HepG2 (cell line): ENCODE measurements at regions not wholly inside any gene's neighbourhood (a gene's known extent, or its start where the extent isn't known, plus 50 kb on each side); places are given as distances from the start of the nearest gene placed in this dataset.

Source experiments
- ATAC-seq: fragments of 200-7000 bp; cut with Tn5 transposase; 3 replicates; pipeline ENCODE4 v1.9.1; 2020; ENCODE audit warnings: mild to moderate bottlenecking, moderate library complexity
- BruUV-seq: library from RNA; stranded (reverse); fragments of 400-500 nt; replicated peaks from 2 replicates; lab custom pipeline; 2021; lab: Mats Ljungman, UMichigan
- CTCF ChIA-PET: fragments of 300-600 bp; formaldehyde crosslinking; extraction: SDS; loops from one replicate; lab custom pipeline; 2021; ENCODE audit warnings: low total read pairs, inconsistent platforms, low intra/inter-chr PET ratio; lab: Yijun Ruan, JAX
- POLR2A ChIA-PET: fragments of 350-600 bp; sonication (Branson Sonifier 250); formaldehyde crosslinking; loops from one replicate; lab custom pipeline; 2020; ENCODE audit warnings: antibody characterized with exemption, inconsistent platforms; lab: Yijun Ruan, JAX
- DNase-seq: peaks from one replicate; pipeline ENCODE4 v3.0.0-alpha.2; 2015; ENCODE audit warnings: low spot score
- FAIRE-seq: peaks from 3 replicates; lab custom pipeline; 2011; peaks lifted over from hg19 to GRCh38; lab: Jason Lieb, UNC
- H2AFZ ChIP-seq: one replicate; pipeline ENCODE4 v1.6.1; 2011; ENCODE audit warnings: low read length, inconsistent platforms
- H3K27ac ChIP-seq: fragments of 300-600 bp; 3 replicates; pipeline ENCODE4 v1.8.0; 2011; ENCODE audit warnings: mixed run types, mild to moderate bottlenecking, mixed read lengths, low read length, inconsistent platforms; ENCODE audit not compliant: insufficient read depth; ENCODE audit errors: extremely low read length
- H3K27me3 ChIP-seq, 2 experiments: fragments of 200-600 bp in 1 of 2; 2 replicates in 1 of 2; 3 replicates in 1 of 2; pipeline versions ENCODE4 v1.6.0 to v1.8.0; 2011; ENCODE audit warnings: low read length in 2 of 2, mild to moderate bottlenecking in 2 of 2, moderate library complexity in 2 of 2, inconsistent platforms in 1 of 2; ENCODE audit not compliant: insufficient read depth in 2 of 2, control insufficient read depth in 1 of 2
- H3K36me3 ChIP-seq, 2 experiments: fragments of 200-600 bp in 1 of 2; replicated peaks in 1 of 2; 2 replicates in 1 of 2; 3 replicates in 1 of 2; pipeline versions ENCODE4 v1.5.1 to v1.8.0; 2011; ENCODE audit warnings: low read length in 2 of 2, inconsistent platforms in 1 of 2; ENCODE audit not compliant: insufficient read depth in 2 of 2, control insufficient read depth in 1 of 2
- H3K4me1 ChIP-seq: 2 replicates; pipeline ENCODE4 v1.5.1; 2012; ENCODE audit warnings: low read length, inconsistent platforms; ENCODE audit not compliant: insufficient read depth
- H3K4me2 ChIP-seq: 2 replicates; pipeline ENCODE4 v1.6.0; 2011; ENCODE audit warnings: low read depth, low read length, inconsistent platforms
- H3K4me3 ChIP-seq, 3 experiments: fragments of 200-600 bp in 1 of 3; sonication (generic), shearing (Covaris generic) in 1 of 3; replicated peaks in 1 of 3; 2 replicates each; pipeline ENCODE4 v1.5.1; 2011 to 2016; ENCODE audit warnings: low read length in 3 of 3, inconsistent platforms in 2 of 3, low read depth in 2 of 3, mild to moderate bottlenecking in 2 of 3, control low read depth in 1 of 3, mixed read lengths in 1 of 3; ENCODE audit not compliant: insufficient read depth in 1 of 3
- H3K79me2 ChIP-seq: one replicate; pipeline ENCODE4 v1.6.1; 2011; ENCODE audit warnings: low read length, inconsistent platforms; ENCODE audit not compliant: insufficient read depth
- H3K9ac ChIP-seq: 2 replicates; pipeline ENCODE4 v1.6.0; 2011; ENCODE audit warnings: mild to moderate bottlenecking, low read depth, low read length, inconsistent platforms; ENCODE audit not compliant: insufficient read depth
- H3K9me3 ChIP-seq: 2 replicates; pipeline ENCODE4 v1.5.1; 2012; ENCODE audit warnings: mild to moderate bottlenecking, low read length
- H4K20me1 ChIP-seq: 2 replicates; pipeline ENCODE4 v1.6.0; 2011; ENCODE audit warnings: inconsistent platforms, mild to moderate bottlenecking, low read length, moderate library complexity; ENCODE audit not compliant: insufficient read depth
- HOXA5 ChIP-seq: sonication (generic); formaldehyde crosslinking; IDR thresholded peaks from 2 replicates; pipeline ENCODE4 v1.4.0; 2020; ENCODE audit warnings: missing genetic modification reagents
- KLF12 ChIP-seq: sonication (generic); formaldehyde crosslinking; IDR thresholded peaks from 2 replicates; pipeline ENCODE4 v1.4.0; 2020; ENCODE audit warnings: missing genetic modification reagents, borderline replicate concordance
- PPARG ChIP-seq: conservative IDR thresholded peaks from 2 replicates; pipeline ENCODE4 v1.6.1; 2016; ENCODE audit warnings: missing biosample characterization, missing genetic modification reagents
- TARDBP ChIP-seq: sonication (generic); formaldehyde crosslinking; IDR thresholded peaks from 2 replicates; pipeline ENCODE4 v1.8.0; 2022; ENCODE audit warnings: mild to moderate bottlenecking, missing genetic modification reagents
- TEAD2 ChIP-seq: sonication (generic); formaldehyde crosslinking; IDR thresholded peaks from 2 replicates; pipeline ENCODE4 v1.9.0; 2021; ENCODE audit warnings: missing genetic modification reagents
- whole genome bisulfite sequencing: methylation state at CpG from one replicate; pipeline ENCODE4 v1.1.6; 2017; ENCODE audit warnings: low lambda C conversion rate; 5-methylcytosine and 5-hydroxymethylcytosine counted together
- in situ Hi-C: cut with HindIII; loops from 2 replicates; pipeline ENCODE4 v1.10.0; 2017; ENCODE audit warnings: low pct_unique_long_range_greater_than_20kb; ENCODE audit not compliant: extremely low pct_ligation_motif_present
- intact Hi-C: fragments of 100-400 bp; cut with micrococcal nuclease; formaldehyde crosslinking; loops from one replicate; pipeline ENCODE4 v1.10.0; 2022; ENCODE audit not compliant: unreplicated experiment
- TF ChIP-seq, protein P1 (sequence below): sonication (generic); formaldehyde crosslinking; IDR thresholded peaks from 2 replicates; pipeline ENCODE4 v1.4.0; 2020; ENCODE audit warnings: missing genetic modification reagents, borderline replicate concordance
- TF ChIP-seq, protein P2 (sequence below): sonication (generic); formaldehyde crosslinking; IDR thresholded peaks from 2 replicates; pipeline ENCODE4 v1.5.1; 2020; ENCODE audit warnings: mild to moderate bottlenecking, missing genetic modification reagents
- TF ChIP-seq, protein P3 (sequence below): sonication (generic); formaldehyde crosslinking; IDR thresholded peaks from 2 replicates; pipeline ENCODE4 v1.8.0; 2022; ENCODE audit warnings: mild to moderate bottlenecking, missing genetic modification reagents, moderate library complexity

DNA sequence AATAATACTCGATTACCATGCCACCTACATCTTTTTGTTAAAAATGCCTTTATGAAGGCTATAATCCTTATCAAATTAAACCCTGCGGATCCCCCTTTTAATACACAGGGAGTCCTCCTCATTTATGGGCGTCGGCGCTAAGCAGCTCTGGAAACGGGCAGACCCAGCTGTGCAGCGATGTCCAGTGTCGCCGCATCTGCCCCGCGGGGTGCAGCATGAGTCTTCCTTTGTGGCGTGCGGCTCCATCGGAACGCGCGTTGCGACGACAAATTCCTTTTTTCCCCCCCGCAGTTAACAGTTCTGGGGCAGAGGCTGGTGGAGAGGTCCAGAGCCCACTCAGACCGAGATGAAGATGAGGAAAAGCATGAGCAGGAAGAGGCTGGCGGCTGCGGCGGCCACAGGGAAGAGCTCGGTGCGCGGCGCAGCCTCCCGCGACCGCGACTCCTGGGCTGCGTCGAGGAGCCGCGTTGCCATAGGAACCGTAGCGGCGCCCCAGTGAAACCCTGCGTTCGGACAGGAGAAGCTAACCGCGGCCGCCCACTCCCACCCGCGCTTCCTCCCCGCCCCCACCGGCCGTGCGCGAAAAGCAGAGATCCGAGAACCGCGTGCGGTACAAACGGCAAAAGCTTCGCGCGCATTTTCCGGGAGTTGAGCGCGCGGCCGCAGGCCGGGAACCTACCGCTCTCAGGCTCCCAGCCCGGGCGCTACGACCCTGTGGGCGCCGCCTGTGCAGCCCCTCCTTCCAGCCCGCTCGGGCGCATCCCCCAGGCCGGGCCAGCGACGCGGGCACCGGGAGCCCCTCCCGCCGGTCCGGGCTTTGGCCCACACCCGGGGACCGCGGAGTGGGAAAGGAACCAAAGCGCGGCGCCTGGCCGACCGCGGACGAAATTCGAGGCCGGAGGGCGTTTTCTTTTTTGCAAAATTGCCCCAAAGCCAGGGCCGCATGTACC lies 130.6 kb downstream of the SPAG6 start:
- CTCF ChIA-PET = no interaction called here
- FAIRE-seq = no peak
- intact Hi-C loops = no loop called here

More for the DNA sequence above, 130.6 kb downstream of the SPAG6 start:
- no TSS peak for BruUV-seq
- H3K4me1 ChIP-seq = no peaks in the 10 kb centered on the region
- WGBS = 90% methylated on average over 94 of the region's 96 CpGs
- no peaks in the 10 kb centered on the region for H3K79me2 ChIP-seq
- H3K9ac ChIP-seq = no peak overlapping the region
- TF ChIP-seq TEAD2 (CRISPR knock-in tag) (no peak), TARDBP (CRISPR knock-in tag) (no peak), KLF12 (CRISPR knock-in tag) (no peak), PPARG (CRISPR knock-in tag) (no peak), HOXA5 (CRISPR knock-in tag) (no peak)
- TF ChIP-seq, protein P1, sequence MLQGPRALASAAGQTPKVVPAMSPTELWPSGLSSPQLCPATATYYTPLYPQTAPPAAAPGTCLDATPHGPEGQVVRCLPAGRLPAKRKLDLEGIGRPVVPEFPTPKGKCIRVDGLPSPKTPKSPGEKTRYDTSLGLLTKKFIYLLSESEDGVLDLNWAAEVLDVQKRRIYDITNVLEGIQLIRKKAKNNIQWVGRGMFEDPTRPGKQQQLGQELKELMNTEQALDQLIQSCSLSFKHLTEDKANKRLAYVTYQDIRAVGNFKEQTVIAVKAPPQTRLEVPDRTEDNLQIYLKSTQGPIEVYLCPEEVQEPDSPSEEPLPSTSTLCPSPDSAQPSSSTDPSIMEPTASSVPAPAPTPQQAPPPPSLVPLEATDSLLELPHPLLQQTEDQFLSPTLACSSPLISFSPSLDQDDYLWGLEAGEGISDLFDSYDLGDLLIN (CRISPR knock-in tag) = no peak
- TF ChIP-seq, protein P2, sequence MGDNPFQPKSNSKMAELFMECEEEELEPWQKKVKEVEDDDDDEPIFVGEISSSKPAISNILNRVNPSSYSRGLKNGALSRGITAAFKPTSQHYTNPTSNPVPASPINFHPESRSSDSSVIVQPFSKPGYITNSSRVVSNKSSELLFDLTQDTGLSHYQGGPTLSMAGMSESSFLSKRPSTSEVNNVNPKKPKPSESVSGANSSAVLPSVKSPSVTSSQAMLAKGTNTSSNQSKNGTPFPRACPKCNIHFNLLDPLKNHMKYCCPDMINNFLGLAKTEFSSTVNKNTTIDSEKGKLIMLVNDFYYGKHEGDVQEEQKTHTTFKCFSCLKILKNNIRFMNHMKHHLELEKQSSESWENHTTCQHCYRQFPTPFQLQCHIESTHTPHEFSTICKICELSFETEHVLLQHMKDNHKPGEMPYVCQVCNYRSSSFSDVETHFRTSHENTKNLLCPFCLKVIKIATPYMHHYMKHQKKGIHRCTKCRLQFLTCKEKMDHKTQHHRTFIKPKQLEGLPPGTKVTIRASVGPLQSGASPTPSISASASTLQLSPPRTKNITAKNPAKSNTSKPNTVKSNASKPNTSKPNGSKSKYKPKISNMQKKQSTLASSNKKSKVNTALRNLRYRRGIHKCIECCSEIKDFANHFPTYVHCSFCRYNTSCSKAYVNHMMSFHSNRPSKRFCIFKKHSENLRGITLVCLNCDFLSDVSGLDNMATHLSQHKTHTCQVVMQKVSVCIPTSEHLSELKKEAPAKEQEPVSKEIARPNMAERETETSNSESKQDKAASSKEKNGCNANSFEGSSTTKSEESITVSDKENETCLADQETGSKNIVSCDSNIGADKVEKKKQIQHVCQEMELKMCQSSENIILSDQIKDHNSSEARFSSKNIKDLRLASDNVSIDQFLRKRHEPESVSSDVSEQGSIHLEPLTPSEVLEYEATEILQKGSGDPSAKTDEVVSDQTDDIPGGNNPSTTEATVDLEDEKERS = no peak
- TF ChIP-seq, protein P3, sequence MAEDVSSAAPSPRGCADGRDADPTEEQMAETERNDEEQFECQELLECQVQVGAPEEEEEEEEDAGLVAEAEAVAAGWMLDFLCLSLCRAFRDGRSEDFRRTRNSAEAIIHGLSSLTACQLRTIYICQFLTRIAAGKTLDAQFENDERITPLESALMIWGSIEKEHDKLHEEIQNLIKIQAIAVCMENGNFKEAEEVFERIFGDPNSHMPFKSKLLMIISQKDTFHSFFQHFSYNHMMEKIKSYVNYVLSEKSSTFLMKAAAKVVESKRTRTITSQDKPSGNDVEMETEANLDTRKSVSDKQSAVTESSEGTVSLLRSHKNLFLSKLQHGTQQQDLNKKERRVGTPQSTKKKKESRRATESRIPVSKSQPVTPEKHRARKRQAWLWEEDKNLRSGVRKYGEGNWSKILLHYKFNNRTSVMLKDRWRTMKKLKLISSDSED = no peak
- in situ Hi-C loops = no loop called here
- no peak overlapping the region for H3K4me3 ChIP-seq
- DNase-seq (no peak), ATAC-seq (no peak)
- H3K9me3 ChIP-seq = no peaks in the 10 kb centered on the region
- no peaks in the 10 kb centered on the region for H4K20me1 ChIP-seq
- peaks cover 0 to 4% of the 10 kb centered on the region in 2 experiments; a peak in 1 of 5 replicates for H3K27me3 ChIP-seq
- POLR2A ChIA-PET = no interaction called here
- H3K27ac ChIP-seq = no peak overlapping the region
- H2AFZ ChIP-seq = no peak overlapping the region
- H3K4me2 ChIP-seq = no peak overlapping the region
- no peaks in the 10 kb centered on the region for H3K36me3 ChIP-seq
